Stimulated activated naive CD8-positive, alpha-beta T cell treated with anti-CD3 and anti-CD28 coated beads, Interleukin-15, Interleukin-2, amounts not matched to agents 100 ng/mL and 50 ng/mL, for 24 hours (primary cell): ENCODE measurements at regions not wholly inside any gene's neighbourhood (a gene's known extent, or its start where the extent isn't known, plus 50 kb on each side); places are given as distances from the start of the nearest gene placed in this dataset.
"Not testable (repeated sequence)": the region's sequence is repeated elsewhere in the genome, so short reads cannot be mapped to it uniquely, and the experiment has no call there.

ENCODE experiments used
- H3K27ac Mint-ChIP-seq: one replicate; pipeline ENCODE4 v1.8.0; 2021; ENCODE audit warnings: mild to moderate bottlenecking, mixed read lengths
- H3K27me3 Mint-ChIP-seq: one replicate; pipeline ENCODE4 v1.8.0; 2021; ENCODE audit warnings: mixed read lengths
- H3K36me3 Mint-ChIP-seq: one replicate; pipeline ENCODE4 v1.8.0; 2021; ENCODE audit warnings: low read depth, mixed read lengths
- H3K4me1 Mint-ChIP-seq: one replicate; pipeline ENCODE4 v1.8.0; 2021; ENCODE audit warnings: low read depth, mixed read lengths
- H3K4me3 Mint-ChIP-seq: one replicate; pipeline ENCODE4 v1.8.0; 2021; ENCODE audit warnings: mild to moderate bottlenecking, mixed read lengths
- H3K9me3 Mint-ChIP-seq: one replicate; pipeline ENCODE4 v1.8.0; 2021; ENCODE audit warnings: mixed read lengths

DNA sequence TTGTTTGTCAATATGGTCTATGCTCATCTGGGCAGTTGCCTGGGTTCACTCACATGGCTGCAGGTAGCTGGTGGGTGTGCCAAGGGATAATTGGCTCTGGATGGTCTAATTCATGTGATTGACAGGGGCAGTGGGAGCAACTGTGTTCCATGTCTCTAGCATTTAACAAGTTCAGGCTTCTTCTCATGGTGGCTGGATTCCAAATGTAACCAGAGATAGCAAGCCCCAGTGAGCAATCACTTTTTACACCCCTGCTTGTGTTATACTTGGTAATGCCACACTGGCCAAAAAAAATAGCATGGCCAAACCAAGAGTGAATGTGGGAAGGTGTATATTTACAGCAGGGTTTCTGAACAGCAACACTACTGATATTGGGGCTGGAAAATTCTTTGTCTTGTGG is 89.6 kb upstream of the TNFSF11 start:
- H3K4me1 Mint-ChIP-seq: peaks cover 15% of the 10 kb centered on the region
- peaks cover 3% of the 10 kb centered on the region for H3K9me3 Mint-ChIP-seq
- H3K4me3 Mint-ChIP-seq: no peak overlapping the region
- no peak overlapping the region for H3K27ac Mint-ChIP-seq
- no peaks in the 10 kb centered on the region for H3K27me3 Mint-ChIP-seq
- H3K36me3 Mint-ChIP-seq: peaks cover 10% of the 10 kb centered on the region

DNA sequence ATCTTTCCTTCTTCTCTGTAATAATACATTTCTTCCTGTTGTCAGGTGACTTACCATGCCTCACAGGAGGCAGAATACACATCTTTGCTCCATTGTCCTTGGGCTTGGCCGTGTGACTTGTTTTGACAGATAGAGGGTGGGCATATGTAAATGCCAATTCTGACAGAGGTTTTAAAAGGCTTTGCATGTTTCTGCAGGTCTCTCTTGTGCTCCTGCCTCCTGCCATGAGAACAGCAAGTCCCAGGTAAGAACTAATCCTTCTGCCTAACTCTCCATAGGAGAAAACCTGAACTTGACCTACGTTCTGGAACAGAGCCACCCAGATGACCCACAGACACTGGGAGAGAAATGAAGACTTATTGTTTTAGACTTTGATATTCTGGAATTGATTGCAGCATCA is 88.7 kb upstream of the TNFSF11 start:
- H3K4me3 Mint-ChIP-seq: no peak overlapping the region
- H3K36me3 Mint-ChIP-seq: peaks cover 10% of the 10 kb centered on the region

DNA sequence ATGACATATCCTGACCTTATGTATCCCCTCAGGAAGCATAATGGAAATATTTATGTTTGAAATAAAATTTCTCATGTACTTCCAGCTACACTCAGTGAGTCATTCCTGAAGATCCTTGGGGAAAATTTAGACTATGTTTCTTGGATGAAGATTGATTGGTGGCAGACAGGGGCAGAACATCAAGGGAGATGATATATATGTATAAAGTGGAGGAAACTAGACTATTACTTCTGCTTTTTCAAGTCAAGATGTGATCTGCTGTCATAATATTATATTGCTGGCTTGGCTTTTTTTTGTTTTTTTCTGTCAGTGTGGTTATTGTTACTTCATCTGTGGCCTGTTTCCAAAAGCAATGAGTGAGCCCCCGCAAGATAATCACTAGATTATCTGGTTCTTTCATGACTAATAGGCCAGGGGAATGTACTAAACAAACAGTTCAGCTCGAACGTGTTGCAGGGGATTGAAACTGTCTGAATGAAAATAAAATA is 87.2 kb upstream of the TNFSF11 start:
- Mint-ChIP-seq H3K4me1 (peaks cover 8% of the 10 kb centered on the region), H3K4me3 (no peak overlapping the region), H3K36me3 (peaks cover 10% of the 10 kb centered on the region), H3K27ac (peak overlapping the region; percentile 51), H3K27me3 (no peaks in the 10 kb centered on the region), H3K9me3 (peaks cover 3% of the 10 kb centered on the region)

More for the DNA sequence above, 88.7 kb upstream of the TNFSF11 start:
- Mint-ChIP-seq H3K4me1 (peaks cover 8% of the 10 kb centered on the region), H3K27me3 (no peaks in the 10 kb centered on the region), H3K27ac (no peak overlapping the region), H3K9me3 (peaks cover 3% of the 10 kb centered on the region)

DNA sequence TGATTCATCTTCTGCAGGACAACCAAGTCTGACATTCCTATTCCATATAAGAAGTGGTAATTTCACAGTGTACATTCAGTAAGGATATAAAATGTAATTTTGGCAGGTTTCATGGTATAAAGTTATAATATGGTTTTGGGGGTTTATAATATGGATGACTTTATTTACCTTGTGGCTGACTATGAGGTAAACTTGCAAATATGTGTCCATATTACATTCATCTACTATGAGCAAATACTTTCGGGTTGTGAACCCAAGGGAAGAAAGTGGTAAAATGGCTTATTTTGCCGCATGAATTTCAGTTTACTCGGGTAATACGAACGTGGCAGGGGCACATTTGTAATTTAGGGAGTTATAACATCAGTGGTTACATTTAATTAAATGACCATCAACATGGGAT is 86.7 kb upstream of the TNFSF11 start:
- Mint-ChIP-seq H3K4me1 (peaks cover 8% of the 10 kb centered on the region), H3K27me3 (no peaks in the 10 kb centered on the region), H3K36me3 (peaks cover 10% of the 10 kb centered on the region), H3K9me3 (peaks cover 3% of the 10 kb centered on the region), H3K27ac (no peak overlapping the region), H3K4me3 (no peak overlapping the region)

DNA sequence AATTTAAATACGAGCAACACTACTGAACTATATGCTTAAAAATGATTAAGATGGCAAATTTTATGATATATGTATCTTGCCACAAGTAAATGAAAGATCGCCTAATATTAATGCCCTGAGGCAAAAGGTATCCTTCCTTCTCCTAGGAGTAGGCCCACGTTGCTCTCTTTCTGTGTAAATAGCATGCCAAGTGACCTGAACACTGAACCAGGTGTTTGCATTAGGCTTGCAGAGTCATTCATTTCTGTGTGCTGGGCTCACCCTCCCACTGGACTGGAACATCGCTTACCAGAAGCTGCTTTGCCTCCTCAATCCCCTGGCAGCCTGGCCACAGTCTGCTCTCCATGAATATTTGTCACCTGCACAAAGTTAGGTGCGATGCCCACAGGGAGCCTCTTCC is 83.3 kb upstream of the TNFSF11 start:
- H3K4me3 Mint-ChIP-seq: no peak overlapping the region

DNA sequence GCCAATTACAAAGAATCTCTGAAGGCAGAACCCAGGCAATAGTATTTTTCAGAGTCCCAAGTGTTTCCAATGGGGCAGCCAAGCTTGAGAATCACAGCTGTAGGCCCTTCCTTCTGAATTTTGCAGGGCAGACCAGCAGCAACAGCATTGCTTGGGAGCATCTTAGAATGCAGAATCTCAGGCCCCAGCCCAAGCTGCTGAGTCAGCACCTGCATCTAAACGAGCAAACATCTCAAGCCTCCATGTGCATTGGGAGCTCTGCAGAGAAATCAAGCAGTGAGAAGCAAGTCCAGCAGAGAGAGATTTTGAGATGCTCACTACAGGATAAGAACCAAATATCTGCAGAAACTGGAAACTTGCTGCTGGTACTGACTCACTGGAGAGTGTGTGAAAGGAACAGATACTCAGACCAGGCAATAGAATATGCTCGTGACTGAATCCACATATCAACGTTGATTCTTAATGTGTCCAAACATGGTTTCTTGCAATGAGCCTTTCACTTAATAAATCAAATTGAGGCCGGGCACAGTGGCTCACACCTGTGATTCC is 81.5 kb upstream of the TNFSF11 start:
- Mint-ChIP-seq H3K4me3 (no peak overlapping the region), H3K27ac (no peak overlapping the region), H3K36me3 (peaks cover 9% of the 10 kb centered on the region), H3K9me3 (peaks cover 9% of the 10 kb centered on the region), H3K27me3 (no peaks in the 10 kb centered on the region), H3K4me1 (peaks cover 47% of the 10 kb centered on the region)

More for the DNA sequence above, 83.3 kb upstream of the TNFSF11 start:
- peaks cover 11% of the 10 kb centered on the region for H3K36me3 Mint-ChIP-seq
- H3K9me3 Mint-ChIP-seq: peaks cover 5% of the 10 kb centered on the region
- H3K27me3 Mint-ChIP-seq: no peaks in the 10 kb centered on the region
- H3K27ac Mint-ChIP-seq: no peak overlapping the region
- peaks cover 37% of the 10 kb centered on the region for H3K4me1 Mint-ChIP-seq

DNA sequence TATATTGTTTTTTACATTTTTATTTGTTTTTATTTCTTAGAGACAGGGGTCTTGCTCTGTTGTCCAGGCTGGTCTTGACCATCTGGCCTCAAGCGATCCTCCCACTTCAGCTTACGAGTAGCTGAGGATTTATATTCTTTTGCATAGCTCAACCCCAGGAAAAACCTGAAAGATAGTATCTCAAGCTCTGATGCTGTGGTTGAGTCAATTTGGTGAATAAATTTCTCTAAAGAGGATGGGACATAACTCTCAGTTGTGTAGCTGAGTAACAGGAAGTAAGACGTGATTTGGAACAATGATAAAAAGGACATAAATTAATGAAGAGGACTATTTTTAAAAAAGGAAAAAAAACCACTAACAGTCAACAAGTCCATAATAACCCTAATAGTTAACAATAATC is 79.8 kb upstream of the TNFSF11 start:
- peak overlapping the region; percentile 97 for H3K27ac Mint-ChIP-seq
- H3K4me3 Mint-ChIP-seq: no peak overlapping the region
- peaks cover 9% of the 10 kb centered on the region for H3K9me3 Mint-ChIP-seq
- H3K27me3 Mint-ChIP-seq: no peaks in the 10 kb centered on the region
- H3K36me3 Mint-ChIP-seq: peaks cover 9% of the 10 kb centered on the region
- peaks cover 64% of the 10 kb centered on the region for H3K4me1 Mint-ChIP-seq

DNA sequence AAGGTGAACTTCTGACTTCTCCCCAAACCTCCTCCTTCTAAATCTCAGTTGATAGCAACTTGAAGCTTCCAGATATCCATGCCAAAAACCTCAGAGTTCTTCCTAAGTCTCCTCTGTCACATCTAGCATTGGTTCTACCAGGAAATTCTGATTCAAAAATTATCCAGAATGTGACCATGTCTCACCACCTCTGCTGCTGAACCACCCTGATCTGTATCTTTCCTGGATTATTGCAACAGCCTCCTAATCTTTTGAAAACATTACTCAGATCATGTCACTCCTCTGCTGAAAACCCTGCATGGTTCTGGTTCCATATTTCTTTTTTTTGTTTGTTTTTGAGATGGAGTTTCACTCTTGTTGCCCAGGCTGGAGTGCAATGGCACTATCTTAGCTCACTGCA is 78.7 kb upstream of the TNFSF11 start:
- Mint-ChIP-seq H3K27me3 (no peaks in the 10 kb centered on the region), H3K4me3 (peak overlapping the region; percentile 43), H3K27ac (peak overlapping the region; percentile 97), H3K4me1 (peaks cover 68% of the 10 kb centered on the region), H3K9me3 (peaks cover 16% of the 10 kb centered on the region), H3K36me3 (peaks cover 9% of the 10 kb centered on the region)

DNA sequence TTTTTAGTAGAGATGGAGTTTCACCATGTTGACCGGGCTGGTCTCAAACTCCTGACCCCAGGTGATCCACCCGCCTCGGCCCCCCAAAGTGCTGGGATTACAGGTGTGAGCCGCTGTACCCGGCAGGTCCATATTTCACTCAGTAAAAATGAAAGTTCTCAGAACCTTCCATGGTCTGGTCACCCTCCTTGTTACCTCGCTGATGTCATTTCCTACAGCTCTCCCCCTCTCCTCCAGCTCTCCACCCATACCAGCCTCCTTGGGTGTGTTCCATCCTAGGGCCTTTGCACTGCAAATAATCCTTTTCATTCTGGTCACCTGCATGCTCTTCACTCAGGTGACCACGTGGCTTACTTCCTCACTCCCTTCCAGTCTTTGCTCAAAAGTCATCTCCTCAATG is 78.2 kb upstream of the TNFSF11 start:
- Mint-ChIP-seq H3K36me3 (peaks cover 9% of the 10 kb centered on the region), H3K4me1 (peaks cover 68% of the 10 kb centered on the region), H3K27me3 (no peaks in the 10 kb centered on the region)

DNA sequence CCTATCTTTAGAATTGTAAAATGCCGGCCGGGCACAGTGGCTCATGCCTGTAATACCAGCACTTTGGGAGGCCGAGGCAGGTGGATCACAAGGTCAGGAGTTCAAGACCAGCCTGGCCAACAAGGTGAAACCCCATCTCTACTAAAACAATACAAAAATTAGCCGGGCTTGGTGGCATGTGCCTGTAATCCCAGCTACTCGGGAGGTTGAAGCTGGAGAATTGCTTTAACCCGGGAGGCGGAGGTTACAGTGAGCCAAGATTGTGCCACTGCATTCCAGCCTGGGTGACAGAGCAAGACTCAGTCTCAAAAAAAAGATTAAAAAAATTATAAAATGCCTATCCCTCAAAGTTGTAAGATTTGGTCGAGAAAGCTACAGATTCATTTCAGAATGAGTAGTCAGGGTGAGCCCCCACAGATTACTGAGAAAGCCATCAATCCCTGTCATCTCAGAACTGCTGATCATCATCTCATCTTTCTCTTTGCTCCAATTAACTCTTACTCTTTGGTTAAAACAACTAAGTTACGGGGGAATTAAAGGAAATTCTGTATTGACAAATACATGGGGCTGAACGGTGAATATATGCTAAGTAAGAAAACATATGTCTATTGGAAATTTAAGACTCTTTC is 76.9 kb upstream of the TNFSF11 start:
- Mint-ChIP-seq H3K4me3 (peak overlapping the region; percentile 46), H3K27ac (peak overlapping the region; percentile 84), H3K4me1 (peaks cover 68% of the 10 kb centered on the region), H3K9me3 (peaks cover 23% of the 10 kb centered on the region)
- H3K36me3 Mint-ChIP-seq, H3K27me3 Mint-ChIP-seq: not testable (repeated sequence)

More for the DNA sequence above, 78.2 kb upstream of the TNFSF11 start:
- Mint-ChIP-seq H3K9me3 (peaks cover 19% of the 10 kb centered on the region), H3K4me3 (peak overlapping the region; percentile 44), H3K27ac (peak overlapping the region; percentile 97)

DNA sequence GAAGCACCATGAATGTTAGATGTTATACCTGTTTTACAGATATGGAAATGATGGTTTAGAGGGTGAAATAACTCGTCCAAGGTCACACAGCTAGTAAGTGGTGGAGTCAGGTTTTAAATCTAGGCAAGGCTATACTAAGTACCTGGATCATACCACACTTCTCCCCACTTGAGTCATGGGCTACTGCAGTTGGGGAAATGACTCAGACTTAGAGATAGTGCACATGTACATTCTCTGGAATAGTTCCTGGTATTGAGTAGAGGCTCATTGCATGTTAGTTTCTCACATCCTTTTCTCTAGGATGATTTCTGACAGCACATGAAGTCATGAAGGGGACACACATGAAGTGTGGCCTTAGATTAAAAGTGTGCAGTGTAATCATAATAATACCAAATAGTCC is 76.2 kb upstream of the TNFSF11 start:
- Mint-ChIP-seq H3K27me3 (no peaks in the 10 kb centered on the region), H3K36me3 (peaks cover 9% of the 10 kb centered on the region), H3K4me3 (no peak overlapping the region), H3K27ac (peak overlapping the region; percentile 84), H3K4me1 (peaks cover 63% of the 10 kb centered on the region), H3K9me3 (peaks cover 23% of the 10 kb centered on the region)

DNA sequence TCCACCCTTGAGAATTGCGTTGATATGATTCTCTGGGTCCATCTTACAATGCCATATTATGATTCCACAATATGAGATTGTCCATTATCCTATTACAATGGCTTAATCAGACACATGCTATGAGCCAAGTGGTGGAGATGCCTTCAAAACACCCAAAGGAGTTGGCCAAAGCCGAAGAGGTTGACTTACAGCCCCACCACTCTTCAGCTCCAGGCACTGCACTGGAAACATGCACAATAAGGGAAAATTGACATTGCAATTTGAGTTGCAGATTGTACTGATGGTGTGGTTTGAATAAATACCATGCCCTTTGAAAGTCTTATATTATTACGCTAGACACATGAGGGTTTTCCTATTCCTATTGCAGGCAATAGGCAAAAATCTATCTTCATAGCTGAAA is 75.4 kb upstream of the TNFSF11 start:
- H3K4me1 Mint-ChIP-seq: peaks cover 61% of the 10 kb centered on the region
- H3K9me3 Mint-ChIP-seq: peaks cover 23% of the 10 kb centered on the region
- H3K27ac Mint-ChIP-seq: peak overlapping the region; percentile 69
- no peak overlapping the region for H3K4me3 Mint-ChIP-seq
- no peaks in the 10 kb centered on the region for H3K27me3 Mint-ChIP-seq
- peaks cover 9% of the 10 kb centered on the region for H3K36me3 Mint-ChIP-seq
